A549 (cell line): ENCODE measurements at regions not wholly inside any gene's neighbourhood (a gene's known extent, or its start where the extent isn't known, plus 50 kb on each side); places are given as distances from the start of the nearest gene placed in this dataset.

Source experiments
- ATAC-seq, 2 experiments: fragments of 200-7000 bp in 1 of 2; fragments of >200 bp in 1 of 2; cut with Nextera tagmentation in 1 of 2; cut with Tn5 transposase in 1 of 2; 3 replicates each; pipeline versions ENCODE4 v1.8.0 to v1.9.1; 2018 to 2020; ENCODE audit warnings: mild to moderate bottlenecking in 1 of 2, moderate library complexity in 1 of 2
- CTCF ChIA-PET: fragments of 300-600 bp; sonication (Branson Sonifier 250); formaldehyde crosslinking; extraction: SDS; loops from one replicate; lab custom pipeline; 2021; ENCODE audit warnings: antibody characterized with exemption, inconsistent platforms; lab: Yijun Ruan, JAX
- POLR2A ChIA-PET: fragments of 350-600 bp; formaldehyde crosslinking; extraction: SDS; loops from one replicate; lab custom pipeline; 2021; ENCODE audit warnings: antibody characterized with exemption, inconsistent platforms; lab: Yijun Ruan, JAX
- DNase-seq, 2 experiments: peaks; one replicate each; pipeline versions ENCODE4 v3.0.0 to v3.0.0-alpha.2; 2011 to 2016; ENCODE audit warnings: low read depth in 1 of 2, low spot score in 1 of 2
- FAIRE-seq: peaks from 2 replicates; lab custom pipeline; 2011; peaks lifted over from hg19 to GRCh38; lab: Jason Lieb, UNC
- H3K27ac ChIP-seq, 2 experiments: fragments of >200 bp; sonication (Bioruptor Twin); formaldehyde crosslinking; 3 replicates each; pipeline ENCODE4 v1.5.1; 2016 to 2017
- H3K4me1 ChIP-seq: fragments of >200 bp; sonication (Bioruptor Twin); formaldehyde crosslinking; 3 replicates; pipeline ENCODE4 v1.6.1; 2016
- H3K4me2 ChIP-seq: fragments of >200 bp; sonication (Bioruptor Twin); formaldehyde crosslinking; 3 replicates; pipeline ENCODE4 v1.6.1; 2016
- H3K4me3 ChIP-seq: fragments of >200 bp; sonication (Bioruptor Twin); formaldehyde crosslinking; 3 replicates; pipeline ENCODE4 v1.5.1; 2016
- H3K9me3 ChIP-seq: fragments of >200 bp; sonication (Bioruptor Twin); formaldehyde crosslinking; 3 replicates; pipeline ENCODE4 v1.6.1; 2016
- BHLHE40 ChIP-seq: IDR thresholded peaks from 2 replicates; pipeline ENCODE4 v1.6.1; 2012; ENCODE audit warnings: low read depth, low read length, inconsistent platforms
- CHD4 ChIP-seq: fragments of 200-600 bp; sonication (generic); IDR thresholded peaks from 2 replicates; pipeline ENCODE4 v1.6.1; 2016; ENCODE audit warnings: antibody characterized with exemption, mild to moderate bottlenecking, borderline replicate concordance
- E2F6 ChIP-seq: IDR thresholded peaks from 2 replicates; pipeline ENCODE4 v1.6.1; 2012; ENCODE audit warnings: low read depth, borderline replicate concordance
- EHF ChIP-seq: fragments of 250-450 bp; sonication (Bioruptor Pico); IDR thresholded peaks from 2 replicates; pipeline ENCODE4 v1.5.0; 2020; ENCODE audit warnings: mild to moderate bottlenecking
- FOXS1 ChIP-seq: fragments of 250-450 bp; sonication (Bioruptor Pico); IDR thresholded peaks from 2 replicates; pipeline ENCODE4 v1.5.0; 2020; ENCODE audit warnings: mild to moderate bottlenecking, moderate library complexity
- HOXA7 ChIP-seq: fragments of 250-450 bp; sonication (Bioruptor Pico); IDR thresholded peaks from 2 replicates; pipeline ENCODE4 v1.5.0; 2020; ENCODE audit warnings: mild to moderate bottlenecking, moderate library complexity
- HOXB13 ChIP-seq: fragments of 250-450 bp; sonication (Bioruptor Pico); IDR thresholded peaks from 2 replicates; pipeline ENCODE4 v1.5.0; 2020; ENCODE audit warnings: low read depth, mild to moderate bottlenecking, moderate library complexity
- JUN ChIP-seq, 2 experiments: fragments of >200 bp; sonication (Bioruptor Twin); formaldehyde crosslinking; IDR thresholded peaks; 2 replicates in 1 of 2; 3 replicates in 1 of 2; pipeline ENCODE4 v1.6.1; 2016 to 2017
- KDM5A ChIP-seq: fragments of 200-600 bp; sonication (generic); IDR thresholded peaks from 2 replicates; pipeline ENCODE4 v1.6.1; 2016; ENCODE audit warnings: antibody characterized with exemption, mild to moderate bottlenecking
- MAFK ChIP-seq: fragments of 450-650 bp; IDR thresholded peaks from 2 replicates; pipeline ENCODE4 v1.6.1; 2014; ENCODE audit not compliant: partially characterized antibody
- MAX ChIP-seq: IDR thresholded peaks from 2 replicates; pipeline ENCODE4 v1.6.1; 2012
- MAZ ChIP-seq: fragments of 150-350 bp; IDR thresholded peaks from 2 replicates; pipeline ENCODE4 v1.6.1; 2014; ENCODE audit warnings: antibody characterized with exemption, low read depth, low read length, borderline replicate concordance
- PHF8 ChIP-seq: fragments of 200-600 bp; sonication (generic); IDR thresholded peaks from 2 replicates; pipeline ENCODE4 v1.6.1; 2016; ENCODE audit warnings: low read depth, mild to moderate bottlenecking, antibody characterized with exemption, moderate library complexity, borderline replicate concordance
- POLR2AphosphoS2 ChIP-seq: conservative IDR thresholded peaks from 2 replicates; pipeline ENCODE4 v1.6.1; 2012; ENCODE audit warnings: low read length, improper control_type of control experiment, inconsistent platforms
- RAD21 ChIP-seq, 2 experiments: fragments of >200 bp in 1 of 2; sonication (Bioruptor Twin) in 1 of 2; formaldehyde crosslinking in 1 of 2; IDR thresholded peaks in 1 of 2; conservative IDR thresholded peaks in 1 of 2; 2 replicates in 1 of 2; 3 replicates in 1 of 2; pipeline ENCODE4 v1.6.1; 2012 to 2018; ENCODE audit warnings: inconsistent platforms in 1 of 2
- RARB ChIP-seq: fragments of 250-450 bp; sonication (Bioruptor Pico); IDR thresholded peaks from 2 replicates; pipeline ENCODE4 v1.8.0; 2021; ENCODE audit warnings: mild to moderate bottlenecking, moderate library complexity
- RFX5 ChIP-seq: fragments of 450-650 bp; IDR thresholded peaks from 2 replicates; pipeline ENCODE4 v1.7.1; 2014; ENCODE audit warnings: antibody characterized with exemption, mild to moderate bottlenecking, moderate library complexity
- RNF2 ChIP-seq: fragments of 200-600 bp; sonication (generic); IDR thresholded peaks from 2 replicates; pipeline ENCODE4 v1.6.1; 2016; ENCODE audit warnings: low read depth, mild to moderate bottlenecking, antibody characterized with exemption, moderate library complexity, borderline replicate concordance
- SMC3 ChIP-seq: fragments of >200 bp; sonication (Bioruptor Twin); formaldehyde crosslinking; IDR thresholded peaks from 3 replicates; pipeline ENCODE4 v1.6.1; 2018; ENCODE audit warnings: inconsistent platforms
- SREBF2 ChIP-seq: fragments of 450-650 bp; IDR thresholded peaks from 2 replicates; pipeline ENCODE4 v1.6.1; 2014; ENCODE audit warnings: mild to moderate bottlenecking, moderate library complexity
- TP53 ChIP-seq: fragments of 250-450 bp; sonication (Bioruptor Pico); IDR thresholded peaks from 2 replicates; pipeline ENCODE4 v1.5.0; 2021; ENCODE audit warnings: mild to moderate bottlenecking, moderate library complexity
- ZC3H11A ChIP-seq: fragments of 450-650 bp; IDR thresholded peaks from 2 replicates; pipeline ENCODE4 v1.6.1; 2014; ENCODE audit warnings: antibody characterized with exemption, mild to moderate bottlenecking
- ZFP36 ChIP-seq: fragments of 450-650 bp; IDR thresholded peaks from 2 replicates; pipeline ENCODE4 v1.6.1; 2014; ENCODE audit warnings: borderline replicate concordance; ENCODE audit not compliant: partially characterized antibody
- ZSCAN20 ChIP-seq: fragments of 250-450 bp; sonication (Bioruptor Pico); IDR thresholded peaks from 2 replicates; pipeline ENCODE4 v1.8.0; 2022; ENCODE audit warnings: mild to moderate bottlenecking, moderate library complexity
- WGBS: methylation state at CpG from one replicate; pipeline ENCODE4 v1.1.6; 2017; ENCODE audit errors: missing lambda C conversion rate; 5-methylcytosine and 5-hydroxymethylcytosine counted together

- H3K9me3 ChIP-seq = no peaks in the 10 kb centered on the region
- CTCF ChIA-PET = interaction anchor here (0.9 kb wide), 1 partner anchor 20 kb away, joined by 3 read pairs; no protein-coding TSS in a partner anchor
- no peak for ATAC-seq
- no peak overlapping the region for H3K4me2 ChIP-seq
- POLR2A ChIA-PET = no interaction called here
- no peak overlapping the region for H3K27ac ChIP-seq
- no peak for DNase-seq
- 0 out of 3 replicates have a peak, but pooled peaks cover 2% of the 10 kb centered on the region for H3K4me1 ChIP-seq
- TF ChIP-seq PHF8 (no peak), RAD21 (conservative IDR thresholded peaks at IDR 0.05 in 1 of 2, IDR thresholded peaks at IDR 0.05 in 1 of 2) (no peak), SREBF2 (no peak), MAZ (no peak), RFX5 (no peak), ZFP36 (no peak), SMC3 (no peak), BHLHE40 (no peak), RARB (CRISPR knock-in tag) (no peak), EHF (no peak)
- TF ChIP-seq, all 56 proteins: peak for 0
- H3K4me3 ChIP-seq = no peak overlapping the region
- FAIRE-seq = no peak
Observed at GRCh38 chr1:172944931-172945330, 105.8 kb downstream of the TNFSF18 start.

GRCh38 chr1:172946814-172947507, 103.8 kb downstream of the TNFSF18 start:
- ATAC-seq (0 out of 6 replicates have a peak, but pooled peaks of 1 of the 2 experiments have one; percentile 8), FAIRE-seq (no peak), DNase-seq (peak in 1 of 2 experiments; percentile 31)
- WGBS = 89% methylated on average over 2 of the region's 2 CpGs
- Histone ChIP-seq H3K27ac (no peak overlapping the region), H3K9me3 (no peaks in the 10 kb centered on the region), H3K4me3 (no peak overlapping the region), H3K4me2 (no peak overlapping the region), H3K4me1 (0 out of 3 replicates have a peak, but pooled peaks cover 2% of the 10 kb centered on the region)
- CTCF ChIA-PET = interaction anchor here (0.7 to 2.1 kb wide), 4 partner anchors 12 to 255 kb away, joined by 3 to 9 read pairs (median 4); no protein-coding TSS in a partner anchor
- no peak for TF ChIP-seq RNF2
- no peak for TF ChIP-seq HOXA7 (CRISPR knock-in tag)
- no peak for TF ChIP-seq POLR2AphosphoS2
- TF ChIP-seq FOXS1 (CRISPR knock-in tag) = no peak
- no peak for TF ChIP-seq JUN (IDR thresholded peaks at IDR 0.05)
- TF ChIP-seq SREBF2 = no peak
- TF ChIP-seq ZC3H11A = no peak
- TF ChIP-seq MAX = no peak
- no peak for TF ChIP-seq ZSCAN20 (CRISPR knock-in tag)
- TF ChIP-seq ZFP36 = no peak
- no peak for TF ChIP-seq MAFK
- no peak for TF ChIP-seq TP53 (CRISPR knock-in tag)
- no peak for TF ChIP-seq HOXB13 (CRISPR knock-in tag)
- TF ChIP-seq KDM5A = no peak
- TF ChIP-seq CHD4 = no peak
- POLR2A ChIA-PET = no interaction called here

- no peak overlapping the region for H3K4me2 ChIP-seq
- 0 out of 3 replicates have a peak, but pooled peaks cover 2% of the 10 kb centered on the region for H3K4me1 ChIP-seq
- 71% methylated on average over 1 of the region's 1 CpG for WGBS
- DNase-seq (peak in 1 of 2 experiments; percentile 18), ATAC-seq (peak; percentile 59 to 75; a peak in 4 of 6 replicates), FAIRE-seq (no peak)
- no peak overlapping the region for H3K4me3 ChIP-seq
- no peaks in the 10 kb centered on the region for H3K9me3 ChIP-seq
- H3K27ac ChIP-seq = no peak overlapping the region
- CTCF ChIA-PET = interaction anchor here (2.0 to 2.1 kb wide), 2 partner anchors 55 to 254 kb away, joined by 5 to 9 read pairs; no protein-coding TSS in a partner anchor
- POLR2A ChIA-PET = no interaction called here
- no peak for TF ChIP-seq CHD4
- no peak for TF ChIP-seq MAFK
- TF ChIP-seq E2F6 = no peak
Observed at GRCh38 chr1:172948457-172948856, 102.3 kb downstream of the TNFSF18 start.
